Midbrain (tissue), 1 donor: ENCODE measurements at regions not wholly inside any gene's neighbourhood (a gene's known extent, or its start where the extent isn't known, plus 50 kb on each side); places are given as distances from the start of the nearest gene placed in this dataset.
"Not testable (repeated sequence)": the region's sequence is repeated elsewhere in the genome, so short reads cannot be mapped to it uniquely, and the experiment has no call there.

Source experiments
- DNase-seq: peaks from one replicate; lab custom pipeline; 2025; lab: John Stamatoyannopoulos, UW

GRCh38 chr17:31748881-31749280 lies 110.2 kb downstream of the COPRS start:
- DNase-seq = no peak

- DNase-seq = no peak
Observed at GRCh38 chr17:31746884-31747495, 112.1 kb downstream of the COPRS start.

DNA sequence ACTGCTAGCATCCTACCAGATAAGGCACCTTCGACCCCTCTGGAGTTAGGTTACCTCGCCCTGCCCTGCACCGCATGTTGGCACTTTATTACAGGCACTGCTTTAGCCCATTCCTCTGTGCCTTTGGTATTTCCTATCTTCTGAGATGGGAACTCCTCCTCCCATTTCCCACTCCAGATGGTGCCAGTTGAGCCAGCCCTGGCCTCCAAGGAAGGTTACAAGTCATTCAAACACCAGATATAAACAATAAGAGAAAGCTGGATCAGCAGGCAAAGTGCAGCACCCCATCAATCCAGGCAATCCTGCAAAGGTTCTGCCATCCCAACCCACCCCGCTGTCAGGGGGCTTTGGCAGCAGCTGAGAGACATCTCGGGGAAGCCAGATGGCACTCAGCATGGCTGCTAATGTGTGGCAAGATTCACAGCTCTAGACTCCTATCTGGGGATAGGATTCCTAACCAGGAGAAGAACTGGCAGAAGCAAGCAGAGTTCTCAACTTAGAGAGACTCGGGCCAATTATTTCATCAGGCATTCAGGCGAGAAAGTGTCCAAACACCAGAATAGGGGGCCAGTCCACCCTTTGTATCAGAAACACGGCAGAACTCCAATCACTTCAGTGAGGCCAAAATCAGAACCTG lies 113.0 kb downstream of the COPRS start:
- DNase-seq = no peak

- peak; percentile 11 for DNase-seq
Observed at GRCh38 chr17:31744511-31744951, 114.5 kb downstream of the COPRS start.

GRCh38 chr17:31743797-31744196 lies 115.2 kb downstream of the COPRS start:
- no peak for DNase-seq

DNA sequence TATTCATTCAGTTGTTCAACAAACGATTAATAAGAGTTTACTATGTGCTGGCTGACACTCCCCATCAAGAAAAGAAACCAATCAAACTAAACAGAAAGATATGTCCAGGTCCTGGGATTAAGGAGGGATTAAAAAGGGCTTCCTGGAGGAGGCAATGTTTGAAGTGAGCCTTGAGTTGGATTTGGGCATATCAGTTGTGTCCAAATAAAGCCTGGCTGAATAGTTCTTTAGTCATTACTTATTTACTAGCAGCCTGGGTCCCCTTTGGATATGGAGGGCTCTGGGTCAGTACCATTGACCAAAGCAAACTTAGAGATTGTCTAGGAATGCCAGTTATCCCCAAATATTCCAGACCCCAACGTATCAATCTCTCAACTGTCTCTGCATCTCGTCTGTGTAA lies 117.7 kb downstream of the COPRS start:
- DNase-seq = no peak

DNA sequence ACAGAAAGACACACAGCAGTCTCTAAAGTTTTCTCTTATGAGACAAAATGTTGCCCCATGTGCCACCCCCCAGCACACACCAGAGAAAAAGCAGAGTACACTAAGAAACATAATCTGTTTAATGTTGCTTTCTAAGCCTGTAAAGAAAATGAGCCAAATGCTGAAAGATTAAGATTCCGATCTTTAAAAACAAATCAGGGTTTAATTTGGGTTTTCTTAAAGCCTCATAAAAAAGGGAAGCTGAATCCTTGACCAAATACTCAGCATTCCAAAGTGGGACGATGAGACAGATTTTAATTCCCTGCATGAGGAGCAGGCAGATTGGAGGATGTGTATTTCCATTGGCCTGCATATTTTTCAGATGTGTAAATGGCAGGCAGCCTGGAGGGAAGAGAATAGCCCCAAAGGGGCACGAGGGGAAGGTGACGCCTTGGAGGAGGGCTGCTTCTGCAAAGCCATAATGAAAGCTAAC lies 118.4 kb downstream of the COPRS start:
- DNase-seq = no peak

GRCh38 chr17:31738996-31739699 lies 119.9 kb downstream of the COPRS start:
- DNase-seq = no peak

DNA sequence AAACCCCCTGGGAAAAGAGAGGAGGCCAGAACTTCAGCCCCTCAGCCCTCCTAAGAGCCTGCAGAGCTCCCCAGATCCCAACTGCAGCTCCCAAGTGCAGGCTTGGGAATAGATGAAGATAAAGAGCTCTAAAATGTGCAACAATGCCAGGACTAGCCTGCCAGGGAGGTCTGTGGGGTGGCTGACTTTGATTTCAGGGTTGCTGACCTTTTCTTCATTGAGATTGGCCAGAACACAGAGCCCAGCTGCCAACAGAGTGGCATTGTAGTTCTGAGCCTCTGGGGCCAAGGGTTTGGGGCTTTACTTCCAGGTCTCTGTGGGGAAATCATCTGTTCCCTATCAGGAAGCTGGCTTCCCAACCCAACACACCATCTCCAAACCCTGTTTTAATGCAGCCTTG lies 120.6 kb downstream of the COPRS start:
- no peak for DNase-seq

DNA sequence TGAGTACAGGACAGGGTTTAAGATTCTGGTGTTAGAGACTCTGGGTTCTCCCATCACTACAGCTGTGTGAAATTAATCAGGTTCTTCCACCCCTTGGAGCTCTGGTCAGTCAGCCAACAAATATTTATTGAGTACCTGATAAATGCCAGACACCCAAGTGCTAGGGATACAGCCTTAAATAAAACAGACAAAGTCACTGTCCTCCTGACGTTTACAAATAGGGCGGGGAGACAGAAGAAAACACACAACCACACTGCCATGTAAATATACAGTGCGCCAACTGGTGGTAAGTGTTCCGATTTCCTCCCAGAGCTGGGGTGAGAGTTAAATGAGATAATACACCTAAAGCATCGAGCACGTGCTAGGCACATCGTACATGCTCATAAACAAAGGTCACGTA lies 121.0 kb downstream of the COPRS start:
- DNase-seq = no peak

GRCh38 chr17:31736855-31737625 lies 122.0 kb downstream of the COPRS start:
- DNase-seq = no peak

GRCh38 chr17:31733326-31733725 lies 125.7 kb downstream of the COPRS start:
- no peak for DNase-seq

- DNase-seq = not testable (repeated sequence)
Observed at GRCh38 chr17:31731585-31732154, 127.4 kb downstream of the COPRS start.

DNA sequence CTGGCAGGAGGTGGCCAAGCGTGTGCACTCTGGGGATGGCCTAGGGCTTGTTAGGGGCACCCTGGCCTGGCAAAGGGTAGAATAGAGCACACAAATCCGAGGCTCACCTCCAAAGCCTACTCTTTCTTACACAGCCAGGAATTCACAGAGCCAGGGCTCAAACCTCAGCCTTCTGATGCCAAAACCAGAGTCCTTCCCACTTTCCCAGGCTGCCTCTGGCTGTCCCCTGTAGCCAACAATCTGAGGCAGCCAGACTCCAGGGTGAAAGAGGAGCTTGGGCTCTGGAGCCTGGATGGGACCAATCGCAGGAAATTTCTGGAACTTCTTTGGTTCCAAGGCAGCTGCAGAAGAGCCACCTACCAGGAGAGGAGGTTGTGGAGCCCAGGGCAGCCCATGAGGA lies 127.9 kb downstream of the COPRS start:
- DNase-seq = no peak

GRCh38 chr17:31726980-31727427 lies 132.0 kb downstream of the COPRS start:
- DNase-seq = no peak

GRCh38 chr17:31724619-31725018 lies 134.4 kb downstream of the COPRS start:
- no peak for DNase-seq

- no peak for DNase-seq
Observed at GRCh38 chr17:31724026-31724425, 135.0 kb downstream of the COPRS start.

DNA sequence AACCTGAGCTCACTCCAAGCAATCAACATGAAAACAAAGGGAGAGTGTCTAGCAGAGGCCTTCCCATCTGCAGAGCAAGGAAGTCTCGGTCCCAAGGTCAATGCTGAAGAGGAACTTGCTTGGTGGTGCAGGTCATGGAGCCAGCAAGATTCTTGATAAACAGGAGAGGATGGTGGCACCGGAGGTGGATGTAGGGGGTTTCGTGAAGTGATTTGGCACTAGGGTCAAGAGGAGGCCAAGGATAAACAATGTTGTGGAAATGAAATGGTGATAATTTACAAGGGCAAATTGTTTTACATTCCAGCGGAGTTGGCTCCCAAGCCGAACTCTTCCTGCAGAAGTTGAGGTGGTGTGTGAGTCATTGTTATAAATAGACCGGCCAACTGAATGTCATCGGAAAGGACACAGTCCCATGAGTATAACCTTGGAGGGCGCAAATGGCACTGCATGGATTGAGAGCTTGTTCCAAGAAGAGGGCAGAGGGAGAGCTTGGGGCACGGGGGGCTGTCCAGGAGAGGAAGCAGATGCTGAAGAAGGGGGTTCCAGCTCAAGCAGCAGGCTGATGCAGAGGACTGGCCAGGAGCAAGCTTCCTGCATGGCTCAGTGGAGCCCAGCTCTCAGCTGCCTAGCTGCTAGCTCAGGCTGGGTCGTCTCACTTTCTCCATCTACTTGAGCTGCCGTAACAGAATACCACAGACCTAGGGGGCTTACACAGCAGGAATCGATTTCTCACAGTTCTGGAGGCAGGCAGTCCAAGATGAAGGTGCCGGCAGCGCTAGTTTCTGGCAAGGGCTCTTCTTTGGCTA lies 136.6 kb downstream of the COPRS start:
- DNase-seq = no peak

DNA sequence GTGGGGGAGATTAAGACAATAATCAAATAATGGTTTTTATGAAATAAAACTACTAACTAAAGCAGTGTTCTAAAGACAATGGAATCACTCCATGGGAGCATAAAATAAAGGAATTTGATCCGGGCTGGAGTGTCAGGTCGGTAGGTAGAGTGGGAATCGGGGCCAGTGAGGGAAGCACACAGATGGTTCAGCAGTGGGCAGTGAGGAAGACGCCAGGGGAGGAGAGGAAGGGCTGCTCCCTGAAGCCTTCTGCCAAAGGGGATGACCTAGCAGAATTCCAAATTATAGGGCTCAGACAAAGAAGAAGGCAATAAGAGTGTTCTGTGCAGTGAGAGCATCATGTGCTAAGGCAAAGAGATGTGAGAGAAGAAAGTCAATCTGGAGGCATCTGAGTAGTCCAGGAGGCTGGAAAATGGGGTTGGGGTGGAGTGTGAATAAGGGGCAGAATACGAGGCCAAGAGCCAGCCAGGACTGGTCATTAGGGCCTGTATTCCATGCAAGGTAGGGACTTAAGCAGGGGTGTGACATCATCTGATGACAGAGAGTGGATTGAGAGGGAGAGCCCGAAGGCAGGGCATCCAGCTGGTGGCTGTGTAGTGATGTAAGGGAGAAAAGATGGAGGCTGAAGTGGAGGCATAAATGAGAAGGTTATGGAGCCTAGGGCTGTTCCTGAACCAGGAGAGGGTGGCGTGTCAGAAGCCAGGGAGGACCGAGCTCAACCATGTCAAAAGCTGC lies 137.6 kb downstream of the COPRS start:
- no peak for DNase-seq

DNA sequence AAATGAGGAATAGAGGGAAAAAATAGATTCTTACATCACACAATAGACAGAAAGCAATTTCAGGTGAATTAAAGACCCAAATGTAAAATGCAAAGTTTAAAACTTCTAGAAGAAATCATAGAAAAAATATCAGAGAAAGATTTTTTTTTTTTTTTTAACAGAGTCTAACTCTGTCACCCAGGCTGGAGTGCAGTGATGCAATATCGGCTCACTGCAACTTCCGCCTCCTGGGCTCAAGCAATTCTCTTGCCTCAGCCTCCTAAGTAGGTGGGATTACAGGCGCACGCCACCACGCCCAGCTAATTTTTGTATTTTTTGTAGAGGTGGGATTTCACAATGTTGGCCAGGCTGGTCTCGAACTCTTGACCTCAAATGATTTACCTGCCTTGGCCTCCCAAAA lies 141.8 kb downstream of the COPRS start:
- not testable (repeated sequence) for DNase-seq
